ENCODE measurements at regions not wholly inside any gene's neighbourhood (a gene's known extent, or its start where the extent isn't known, plus 50 kb on each side); places are given as distances from the start of the nearest gene placed in this dataset.
"Not testable (repeated sequence)": the region's sequence is repeated elsewhere in the genome, so short reads cannot be mapped to it uniquely, and the experiment has no call there.

DNA sequence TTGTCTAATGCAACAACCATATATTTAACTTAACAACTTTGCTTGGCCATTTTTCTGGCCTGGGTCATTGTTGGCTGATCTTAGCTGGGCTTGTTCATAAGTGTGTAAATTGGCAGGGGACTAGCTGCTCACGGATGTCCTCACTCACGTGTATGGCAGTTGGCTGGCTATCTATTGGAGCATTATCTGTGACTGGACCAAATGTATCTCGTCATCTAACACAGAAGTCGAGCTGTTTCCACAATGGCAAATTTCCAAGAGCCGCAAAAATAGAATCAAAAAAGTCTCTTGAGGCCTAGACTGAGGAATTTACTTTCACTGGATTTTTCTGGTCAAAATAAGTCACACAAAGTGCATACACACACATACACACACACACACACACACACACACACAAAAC, 893.3 kb downstream of the FAM181B start:
- no peak overlapping the region for H3K27ac ChIP-seq
- no peak for DNase-seq (ENCODE audit: low read depth, low spot score)

DNA sequence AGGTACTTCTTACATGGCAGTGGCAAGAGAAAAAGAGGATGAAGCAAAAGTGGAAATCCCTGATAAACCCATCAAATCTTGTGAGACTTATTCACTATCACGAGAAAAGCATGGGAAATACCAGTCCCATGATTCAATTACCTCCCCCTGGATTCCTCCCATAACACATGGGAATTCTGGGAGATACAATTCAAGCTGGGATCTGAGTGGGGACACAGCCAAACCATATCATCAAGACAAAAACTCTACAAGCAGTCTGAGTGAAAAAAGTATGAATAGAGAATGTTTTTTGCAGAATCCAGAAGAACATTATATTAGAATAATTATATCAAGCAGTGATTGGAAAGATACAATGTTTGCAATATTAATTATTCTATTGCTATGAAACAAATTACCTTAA, 893.7 kb downstream of the FAM181B start:
- DNase-seq (ENCODE audit: low read depth, low spot score), result no peak
- H3K27ac ChIP-seq, result no peak overlapping the region

DNA sequence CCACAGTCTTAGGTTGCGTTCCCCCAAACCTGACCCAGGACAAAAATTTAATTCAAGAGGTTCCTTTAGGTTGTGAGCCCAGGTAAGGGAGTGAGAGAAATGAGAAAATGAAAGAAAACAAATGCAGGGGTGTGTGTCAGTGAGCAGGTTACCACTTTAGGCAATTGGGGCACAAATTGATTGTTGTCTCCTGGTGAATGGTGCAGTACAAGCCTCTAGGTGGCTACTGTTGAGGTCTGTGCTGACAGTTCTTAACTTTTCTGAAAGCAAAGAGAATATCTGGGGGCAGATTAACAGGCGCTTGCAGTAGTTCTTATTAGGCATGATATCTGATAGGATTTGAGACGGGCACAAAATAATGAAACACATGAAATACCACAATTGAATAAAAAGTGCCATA, 894.6 kb downstream of the FAM181B start:
- no peak overlapping the region for H3K27ac ChIP-seq
- DNase-seq (ENCODE audit: low read depth, low spot score), result no peak

DNA sequence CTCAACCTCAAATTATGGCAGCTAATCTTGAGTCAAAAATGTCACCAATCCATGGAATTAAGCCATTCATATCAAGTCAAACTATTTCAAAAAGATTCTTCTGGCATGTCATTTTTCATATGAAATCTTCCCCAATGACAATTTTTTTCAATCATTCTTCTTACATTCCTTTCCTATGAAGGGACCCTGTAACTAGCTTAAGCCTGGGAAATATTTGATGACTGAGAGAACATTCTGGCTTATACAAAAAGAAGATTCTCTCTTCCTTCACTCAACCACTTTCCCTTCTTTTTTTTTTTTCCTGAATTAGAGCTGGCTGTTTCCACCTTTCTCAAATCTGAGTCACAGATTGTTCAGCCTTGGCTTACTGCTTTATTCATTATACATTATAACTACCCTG, 903.7 kb downstream of the FAM181B start:
- DNase-seq (ENCODE audit: low read depth, low spot score), result no peak
- no peak overlapping the region for H3K27ac ChIP-seq

DNA sequence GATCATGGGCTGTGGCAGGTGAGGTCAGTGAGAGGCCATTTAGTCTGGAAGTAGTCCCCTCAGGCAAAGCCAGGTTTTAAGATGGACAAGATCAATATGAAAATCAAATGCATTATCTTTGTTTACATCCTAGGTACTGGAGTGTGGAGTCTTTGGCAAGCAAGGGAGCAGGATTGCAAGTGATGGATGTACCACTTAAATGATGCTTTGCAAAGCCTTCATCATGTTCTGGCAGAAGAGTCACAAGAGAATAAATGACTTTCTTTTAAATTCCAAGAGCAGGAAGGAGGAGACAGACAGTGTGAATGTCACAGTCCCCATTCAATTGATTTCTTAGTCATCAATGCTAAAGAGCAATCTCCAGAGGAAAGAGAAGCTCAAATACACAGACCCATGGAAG, 908.3 kb downstream of the FAM181B start:
- H3K27ac ChIP-seq, result no peak overlapping the region
- DNase-seq (ENCODE audit: low read depth, low spot score), result no peak

DNA sequence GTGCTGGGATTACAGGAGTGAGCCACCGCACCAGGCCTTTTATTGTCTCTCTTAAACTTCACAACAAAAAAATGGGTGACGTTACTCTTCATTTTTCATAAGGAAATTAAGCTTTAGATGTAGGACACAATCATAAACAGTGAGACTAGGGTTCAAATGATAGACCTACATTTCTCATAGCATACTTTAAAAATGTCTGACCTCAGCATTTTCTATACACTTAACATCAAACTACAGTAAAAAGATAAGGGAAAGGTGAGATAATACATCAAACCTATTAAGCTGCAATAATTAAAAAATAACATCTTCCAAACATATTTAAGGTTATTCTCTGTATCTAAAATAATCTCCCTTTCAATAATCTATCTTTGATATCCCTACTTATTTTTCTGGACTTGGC, 914.2 kb downstream of the FAM181B start:
- H3K27ac ChIP-seq, result no peak overlapping the region
- no peak for DNase-seq (ENCODE audit: low read depth, low spot score)

DNA sequence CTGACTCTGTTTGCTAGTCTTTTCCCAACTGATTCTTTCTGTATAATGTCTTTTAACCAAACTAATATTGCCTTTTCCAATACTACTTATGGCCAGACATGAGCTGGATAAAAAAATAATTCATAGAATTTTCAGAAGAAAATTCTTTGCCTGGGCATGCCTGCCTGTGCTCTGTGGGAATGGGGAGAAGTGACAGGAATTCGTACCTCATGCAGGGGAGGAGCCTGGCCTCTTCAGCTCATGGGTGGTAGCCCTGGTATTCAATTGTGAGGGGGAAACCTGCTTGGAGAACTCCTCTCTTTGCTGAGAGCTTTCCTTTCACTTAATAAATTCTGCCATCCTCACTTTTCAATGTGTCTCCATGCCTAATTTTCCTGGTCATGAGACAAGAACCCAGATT, 928.8 kb downstream of the FAM181B start:
- no peak overlapping the region for H3K27ac ChIP-seq
- DNase-seq (ENCODE audit: low read depth, low spot score), result no peak

DNA sequence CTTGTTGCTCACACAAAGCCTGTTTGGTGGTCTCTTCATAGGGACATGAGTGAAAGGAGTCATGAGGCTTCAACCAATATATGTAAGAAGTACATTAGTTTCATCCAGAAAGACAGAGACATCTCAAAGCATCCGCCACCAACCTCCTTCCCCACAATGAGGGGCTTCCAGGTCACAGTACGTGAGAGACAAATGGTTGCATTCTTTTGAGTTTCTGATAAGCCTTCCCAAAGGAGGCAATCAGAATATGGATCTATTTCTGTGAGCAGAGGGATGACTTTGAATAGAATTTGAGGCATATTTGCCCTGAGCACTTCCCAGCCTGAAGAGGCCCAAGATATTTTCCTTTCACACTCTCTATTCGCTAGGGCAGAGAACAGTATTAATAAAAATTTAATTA, 931.1 kb downstream of the FAM181B start:
- H3K27ac ChIP-seq, result no peak overlapping the region
- no peak for DNase-seq (ENCODE audit: low read depth, low spot score)

DNA sequence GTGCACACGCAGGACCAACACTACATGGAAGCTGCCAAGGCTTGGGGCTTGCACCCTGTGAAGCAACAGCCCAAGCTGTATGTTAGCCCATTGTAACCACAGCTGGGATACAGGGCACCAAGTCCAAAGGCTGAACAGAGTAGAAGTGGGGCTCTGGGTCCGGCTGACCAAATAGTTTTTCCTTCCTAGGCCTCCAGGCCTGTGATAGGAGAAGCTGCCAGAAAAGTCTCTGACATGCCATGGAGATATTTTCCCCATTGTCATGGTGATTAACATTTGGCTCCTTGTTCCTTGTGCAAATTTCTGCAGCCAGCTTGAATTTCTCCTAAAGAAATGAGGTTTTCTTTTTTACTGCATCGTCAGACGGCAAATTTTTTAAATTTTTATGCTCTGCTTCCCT, 941.2 kb downstream of the FAM181B start:
- DNase-seq (ENCODE audit: low read depth, low spot score), result no peak
- H3K27ac ChIP-seq, result no peak overlapping the region

DNA sequence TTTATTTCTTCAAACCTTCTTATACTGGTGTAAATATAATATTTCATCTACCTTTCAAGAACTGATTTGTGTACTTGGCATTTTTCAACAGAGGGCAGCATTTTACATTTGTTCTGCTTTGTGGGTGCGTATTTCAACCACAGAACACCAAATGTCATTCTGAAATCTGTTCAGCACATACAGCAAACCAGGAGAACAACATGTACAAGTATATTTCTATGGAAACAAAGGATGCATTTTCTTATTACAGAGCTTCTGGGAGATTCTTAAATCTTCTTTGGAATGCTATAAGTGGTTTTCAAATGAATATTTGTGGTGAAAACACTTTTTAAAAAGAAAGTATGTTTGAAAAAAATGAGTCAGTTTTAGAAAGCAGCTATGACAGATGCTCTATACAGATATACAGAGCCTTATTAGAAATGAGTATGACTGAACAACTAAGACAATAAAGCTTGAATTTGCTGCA, 946.0 kb downstream of the FAM181B start:
- no peak for DNase-seq (ENCODE audit: low read depth, low spot score)
- H3K27ac ChIP-seq, result no peak overlapping the region

DNA sequence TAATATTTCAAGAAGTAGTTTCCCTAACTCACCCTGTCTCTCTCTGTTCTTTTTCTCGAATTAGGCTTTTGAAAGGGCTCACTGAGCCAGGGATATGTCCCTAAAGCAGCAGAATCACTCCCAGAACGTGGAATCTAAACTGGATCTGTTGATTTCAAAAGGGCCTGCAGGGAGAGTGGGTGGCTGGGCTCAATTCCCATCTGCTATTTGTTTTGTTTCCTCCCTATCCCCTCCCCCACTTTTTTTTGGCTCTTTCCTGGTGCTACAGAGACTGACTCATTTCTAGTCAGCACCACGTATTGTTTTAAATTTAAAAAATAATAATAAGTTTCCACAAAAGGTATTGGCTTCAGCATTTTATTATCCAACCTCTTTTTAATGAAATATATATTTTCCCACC, 961.5 kb downstream of the FAM181B start:
- DNase-seq (ENCODE audit: low read depth, low spot score), result no peak
- H3K27ac ChIP-seq, result no peak overlapping the region

DNA sequence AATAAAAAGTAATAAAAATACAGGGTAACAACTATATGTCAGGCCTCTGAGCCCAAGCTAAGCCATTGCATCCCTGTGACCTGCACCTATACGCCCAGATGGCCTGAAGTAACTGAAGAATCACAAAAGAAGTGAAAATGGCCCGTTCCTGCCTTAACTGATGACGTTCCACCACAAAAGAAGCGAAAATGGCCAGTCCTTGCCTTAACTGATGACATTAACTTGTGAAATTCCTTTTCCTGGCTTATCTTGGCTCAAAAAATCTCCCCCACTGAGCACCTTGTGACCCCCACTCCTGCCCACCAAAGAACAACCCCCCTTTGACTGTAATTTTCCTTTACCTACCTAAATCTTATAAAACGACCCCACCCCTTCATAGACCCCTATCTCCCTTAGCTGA, 963.8 kb downstream of the FAM181B start:
- not testable (repeated sequence) for DNase-seq (ENCODE audit: low read depth, low spot score); H3K27ac ChIP-seq

DNA sequence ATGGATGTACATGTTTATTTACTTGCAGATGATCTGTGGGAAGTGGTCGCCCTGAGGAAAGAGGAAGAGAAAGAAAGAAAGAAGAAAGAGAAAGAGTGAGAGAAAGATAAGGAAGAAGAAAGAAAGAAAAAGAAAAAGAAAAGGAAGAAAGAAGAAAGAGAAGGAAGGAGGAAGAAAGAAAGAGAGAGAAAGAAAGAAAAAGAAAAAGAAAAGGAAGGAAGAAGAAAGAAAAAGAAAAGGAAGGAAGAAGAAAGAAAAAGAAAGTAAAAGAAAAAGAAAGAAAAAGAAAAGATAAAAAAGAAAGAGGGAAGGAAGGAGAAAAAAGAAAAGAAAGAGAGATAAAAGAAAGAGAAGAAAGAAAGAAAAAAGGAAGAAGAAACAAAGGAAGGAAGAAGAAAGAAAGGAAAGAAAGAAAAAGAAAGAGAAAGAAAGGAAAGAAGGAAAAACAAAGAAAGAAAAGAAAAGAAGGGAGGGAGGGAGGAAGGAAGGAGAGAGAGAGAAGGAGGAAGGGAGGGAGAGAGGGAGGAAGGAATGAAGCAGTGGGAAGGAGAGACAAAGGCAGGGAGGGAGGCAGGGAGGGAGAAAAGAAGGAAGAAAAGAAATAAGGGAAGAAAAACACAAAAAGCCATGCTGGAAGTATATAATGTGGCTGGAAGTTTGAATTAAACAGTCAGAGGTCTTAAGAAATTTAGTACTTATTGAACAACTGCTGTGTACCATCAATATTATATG, 976.6 kb downstream of the FAM181B start:
- no peak overlapping the region for H3K27ac ChIP-seq
- no peak for DNase-seq (ENCODE audit: low read depth, low spot score)

DNA sequence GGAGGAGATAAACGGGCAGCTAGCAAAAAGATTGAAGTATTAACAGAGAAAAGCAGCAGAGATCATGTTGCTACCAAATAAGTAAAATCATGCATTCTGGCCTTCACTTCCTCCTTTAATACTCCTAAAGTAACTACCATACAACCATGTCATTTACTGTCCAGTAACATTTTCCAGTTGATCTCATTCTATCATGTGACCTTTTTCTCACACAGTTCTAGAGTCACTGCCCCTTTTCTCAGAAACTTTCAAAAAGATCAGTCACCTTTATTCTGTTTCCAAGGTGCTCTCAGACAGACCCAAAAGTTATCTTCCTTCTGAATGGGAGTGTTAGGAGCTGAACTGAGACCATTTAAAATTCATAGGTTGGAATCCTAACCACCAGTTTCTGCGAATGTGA, 984.4 kb downstream of the FAM181B start:
- no peak overlapping the region for H3K27ac ChIP-seq
- DNase-seq (ENCODE audit: low read depth, low spot score), result no peak

DNA sequence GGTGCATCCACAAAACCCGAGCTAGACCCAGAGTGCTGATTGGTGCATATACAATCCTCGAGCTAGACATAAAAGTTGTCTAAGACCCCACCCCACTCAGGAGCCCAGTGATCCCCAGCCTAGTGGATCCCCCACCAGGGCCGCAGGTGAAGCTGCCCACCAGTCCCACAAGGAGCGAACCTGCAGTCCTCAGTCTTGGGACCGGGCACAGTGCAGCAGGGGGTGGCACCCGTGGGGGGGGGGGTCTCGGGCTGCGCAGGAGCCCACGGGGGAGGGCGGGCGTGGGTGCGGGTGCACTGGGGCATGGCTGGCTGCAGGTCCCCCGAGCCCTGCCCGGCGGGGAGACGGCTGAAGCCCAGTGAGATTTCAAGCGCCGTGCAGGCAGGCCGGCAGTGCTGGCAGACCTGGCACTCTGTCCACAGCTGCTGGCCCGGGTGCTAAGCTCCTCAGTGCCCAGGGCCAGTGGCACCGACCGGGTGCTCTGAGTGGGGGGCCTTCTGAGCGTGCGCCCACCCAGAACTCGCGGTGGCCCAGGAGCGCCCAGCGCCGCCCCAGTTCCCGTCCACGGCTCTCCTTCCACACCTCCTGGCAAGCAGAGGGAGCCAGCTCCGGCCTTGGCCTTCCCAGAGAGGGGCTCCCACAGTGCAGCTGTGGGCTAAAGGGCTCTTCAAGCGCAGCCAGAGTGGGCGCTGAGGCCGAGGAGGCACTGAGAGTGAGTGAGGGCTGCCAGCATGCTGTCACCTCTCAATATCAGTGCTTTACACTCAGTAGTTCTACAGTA, 989.1 kb downstream of the FAM181B start:
- H3K27ac ChIP-seq, result no peak overlapping the region
- no peak for DNase-seq (ENCODE audit: low read depth, low spot score)

DNA sequence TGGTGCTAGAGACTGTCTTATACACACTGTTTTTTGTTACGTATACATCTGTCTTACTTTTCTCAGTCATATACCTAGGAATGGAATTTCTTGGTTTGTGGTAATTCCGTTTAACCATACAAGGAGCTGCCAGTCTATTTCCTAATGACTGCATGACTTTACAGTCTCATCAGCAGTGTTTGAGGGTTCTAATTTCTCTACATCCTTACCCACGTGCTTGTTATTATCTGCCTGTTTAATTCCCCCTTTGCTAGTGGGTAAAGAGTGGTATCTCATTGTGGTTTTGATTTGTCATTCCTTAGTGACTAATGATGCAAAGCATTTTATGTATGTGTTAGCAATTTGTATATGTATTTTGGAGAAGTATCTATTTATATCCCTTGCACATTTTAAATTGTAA, 1008.0 kb downstream of the FAM181B start:
- H3K27ac ChIP-seq, result no peak overlapping the region
- no peak for DNase-seq (ENCODE audit: low read depth, low spot score)

DNA sequence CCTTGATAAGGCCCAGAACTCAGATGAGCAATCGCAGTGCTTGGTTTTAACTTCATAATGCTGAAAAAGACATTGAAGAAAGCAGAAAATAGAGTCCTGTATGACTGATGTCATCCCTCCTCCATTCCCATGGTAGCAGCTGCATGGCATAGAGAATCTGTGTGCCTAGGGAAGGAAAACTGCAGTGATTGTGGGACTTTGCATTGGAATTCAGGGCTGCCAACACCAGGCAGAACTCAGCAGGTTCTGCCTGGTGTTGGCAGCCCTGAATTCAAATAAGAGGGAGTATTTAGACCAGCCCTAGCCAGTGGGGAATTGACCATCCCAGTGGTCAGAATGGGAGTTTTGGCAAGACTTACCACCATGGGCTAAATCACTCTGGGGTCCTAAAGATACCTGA, 1016.0 kb downstream of the FAM181B start:
- DNase-seq (ENCODE audit: low read depth, low spot score), result no peak
- H3K27ac ChIP-seq, result no peak overlapping the region

DNA sequence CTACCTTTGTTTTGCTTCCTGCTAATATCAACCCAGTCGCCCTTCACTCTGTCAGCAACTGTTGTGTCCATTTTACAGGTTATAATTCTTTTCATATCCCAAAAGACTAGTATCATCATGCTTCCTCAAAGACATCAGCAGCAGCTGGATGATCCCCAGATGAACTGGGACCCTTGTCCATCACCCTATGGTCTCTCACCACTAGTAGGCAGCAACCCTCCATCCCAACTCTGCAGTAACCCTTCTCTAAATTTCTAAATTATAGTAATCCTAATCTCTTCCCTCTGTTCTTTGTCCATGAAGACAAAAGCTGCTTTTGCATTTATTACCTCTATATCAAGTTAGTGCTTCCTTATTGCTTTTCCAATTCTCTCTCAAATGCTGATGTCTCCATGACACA, 1025.8 kb downstream of the FAM181B start:
- no peak overlapping the region for H3K27ac ChIP-seq
- DNase-seq (ENCODE audit: low read depth, low spot score), result no peak

DNA sequence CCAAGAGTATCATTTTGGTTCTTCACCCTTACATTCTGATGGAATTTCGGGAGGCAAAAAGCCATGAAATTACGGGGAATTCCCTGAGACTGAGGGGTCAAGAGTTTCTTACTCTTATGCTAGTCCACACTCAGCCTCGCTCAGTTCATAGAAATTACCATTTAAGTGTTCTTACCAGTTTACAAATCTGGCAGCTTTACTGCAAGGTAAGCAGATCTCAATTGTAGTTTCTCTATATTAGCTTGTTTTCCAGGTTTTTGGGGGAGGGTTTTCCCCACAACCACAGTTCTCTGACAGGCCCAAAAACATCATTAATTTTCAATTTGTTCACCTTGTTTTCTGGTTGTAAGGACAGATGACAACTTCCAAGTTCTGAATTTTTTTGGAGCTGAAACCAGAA, 1028.4 kb downstream of the FAM181B start:
- no peak overlapping the region for H3K27ac ChIP-seq
- no peak for DNase-seq (ENCODE audit: low read depth, low spot score)

DNA sequence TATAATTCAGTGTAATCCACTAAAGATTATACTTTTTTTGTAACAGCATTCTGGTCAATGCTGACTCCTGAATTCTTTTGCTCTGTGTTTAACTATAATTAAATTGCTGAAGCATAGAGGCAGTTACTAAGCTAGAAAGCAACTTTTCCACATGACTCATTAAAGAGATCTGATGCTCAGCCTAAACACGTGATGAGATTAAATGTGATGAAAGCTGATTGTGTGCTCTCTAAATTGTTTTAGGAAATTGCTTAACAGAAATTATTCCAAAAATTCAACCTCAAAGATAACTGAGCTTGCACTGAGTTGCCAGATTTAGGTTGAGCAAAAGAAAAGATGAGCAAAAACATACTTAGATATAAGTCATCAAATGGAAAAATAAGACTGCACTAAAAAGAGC, 1033.6 kb downstream of the FAM181B start:
- no peak for DNase-seq (ENCODE audit: low read depth, low spot score)
- no peak overlapping the region for H3K27ac ChIP-seq

DNA sequence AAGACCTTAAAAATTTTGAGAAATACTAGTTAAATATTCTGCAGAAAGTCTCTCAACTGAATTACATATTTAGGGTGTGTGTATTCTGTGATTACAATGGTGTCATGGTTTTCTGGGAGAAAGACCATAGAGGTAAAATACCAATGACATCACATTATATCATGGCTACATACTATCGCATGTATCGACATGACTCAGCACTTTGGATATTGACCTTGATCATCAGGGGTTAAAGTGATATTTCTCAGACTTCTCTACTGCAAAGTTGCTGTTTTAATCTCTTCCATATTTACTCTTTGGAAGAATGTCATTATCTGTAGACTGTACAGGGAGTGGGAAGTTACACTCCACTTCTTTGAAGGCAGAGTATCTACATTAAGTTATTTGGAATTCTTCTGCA, 1046.6 kb downstream of the FAM181B start:
- H3K27ac ChIP-seq, result no peak overlapping the region
- no peak for DNase-seq (ENCODE audit: low read depth, low spot score)

DNA sequence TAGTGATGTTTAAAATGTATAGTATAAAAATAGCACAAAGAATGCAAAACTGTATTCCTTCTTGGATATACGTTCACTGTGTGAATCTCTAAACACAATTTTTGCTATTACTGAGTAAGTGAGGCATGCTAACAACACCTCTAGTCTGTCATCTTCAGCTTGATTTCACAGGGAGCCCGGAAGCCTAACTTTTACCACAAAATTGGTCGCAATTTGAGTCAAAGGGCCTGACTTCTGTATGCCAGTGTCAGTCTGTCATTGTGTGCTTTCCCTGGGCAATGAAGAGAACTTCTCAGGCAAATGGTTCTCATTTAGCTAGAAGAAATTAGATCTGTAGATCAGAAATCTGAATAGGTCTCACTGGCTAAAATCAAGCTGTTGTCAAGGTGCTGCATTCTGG, 1059.5 kb downstream of the FAM181B start:
- no peak overlapping the region for H3K27ac ChIP-seq
- DNase-seq (ENCODE audit: low read depth, low spot score), result no peak
